MCF 10A (cell line): ENCODE measurements at regions not wholly inside any gene's neighbourhood (a gene's known extent, or its start where the extent isn't known, plus 50 kb on each side); places are given as distances from the start of the nearest gene placed in this dataset.

Experiments
- BruUV-seq: library from RNA; stranded (reverse); fragments of 400-500 nt; replicated peaks from 2 replicates; lab custom pipeline; 2021; lab: Mats Ljungman, UMichigan
- CTCF ChIA-PET: fragments of 300-600 bp; sonication (Branson Sonifier 250); formaldehyde crosslinking; extraction: SDS; loops from one replicate; lab custom pipeline; 2021; ENCODE audit warnings: antibody characterized with exemption, inconsistent platforms; lab: Yijun Ruan, JAX
- POLR2A ChIA-PET: fragments of 300-600, 350-650 bp; sonication (Branson Sonifier 250); formaldehyde crosslinking; extraction: SDS; loops from one replicate; lab custom pipeline; 2020; ENCODE audit warnings: antibody characterized with exemption, inconsistent platforms; lab: Yijun Ruan, JAX
- DNase-seq: peaks from one replicate; pipeline ENCODE4 v3.0.0-alpha.2; 2018; ENCODE audit not compliant: unreplicated experiment
- H3K27ac Mint-ChIP-seq: one replicate; pipeline ENCODE4 v1.8.0; 2022; ENCODE audit warnings: mild to moderate bottlenecking, low read depth, mixed read lengths; ENCODE audit not compliant: unreplicated experiment
- H3K27me3 Mint-ChIP-seq: one replicate; pipeline ENCODE4 v1.8.0; 2022; ENCODE audit warnings: mixed read lengths; ENCODE audit not compliant: insufficient read depth, unreplicated experiment
- H3K36me3 Mint-ChIP-seq: one replicate; pipeline ENCODE4 v1.8.0; 2022; ENCODE audit warnings: mild to moderate bottlenecking, moderate library complexity, mixed read lengths; ENCODE audit not compliant: insufficient read depth, unreplicated experiment
- H3K4me1 Mint-ChIP-seq: one replicate; pipeline ENCODE4 v1.8.0; 2022; ENCODE audit warnings: mixed read lengths; ENCODE audit not compliant: insufficient read depth, unreplicated experiment
- H3K4me3 Mint-ChIP-seq: one replicate; pipeline ENCODE4 v1.8.0; 2022; ENCODE audit warnings: mild to moderate bottlenecking, moderate library complexity, mixed read lengths; ENCODE audit not compliant: unreplicated experiment
- H3K9me3 Mint-ChIP-seq: one replicate; pipeline ENCODE4 v1.8.0; 2022; ENCODE audit warnings: mixed read lengths; ENCODE audit not compliant: unreplicated experiment
- CTCF ChIP-seq: fragments of 200-600 bp; IDR thresholded peaks from one replicate; pipeline ENCODE4 v1.8.0; 2022; ENCODE audit warnings: antibody characterized with exemption, mild to moderate bottlenecking; ENCODE audit not compliant: unreplicated experiment
- intact Hi-C: fragments of 100-400 bp; cut with micrococcal nuclease; formaldehyde crosslinking; loops from 2 replicates; pipeline ENCODE4 v1.14.1; 2022

- H3K36me3 Mint-ChIP-seq = no peaks in the 10 kb centered on the region
- intact Hi-C loops = no loop called here
- no peak for TF ChIP-seq CTCF
- H3K4me1 Mint-ChIP-seq = no peaks in the 10 kb centered on the region
- ChIA-PET POLR2A (no interaction called here), CTCF (no interaction called here)
- H3K27me3 Mint-ChIP-seq = peaks cover 64% of the 10 kb centered on the region
- H3K9me3 Mint-ChIP-seq = no peaks in the 10 kb centered on the region
- H3K27ac Mint-ChIP-seq = no peak overlapping the region
- no TSS peak for BruUV-seq
- H3K4me3 Mint-ChIP-seq = no peak overlapping the region
- DNase-seq = no peak
These were observed 568.1 kb upstream of the MKI67 start for GRCh38 chr10:128694168-128694850.

- Mint-ChIP-seq H3K4me1 (no peaks in the 10 kb centered on the region), H3K27ac (no peak overlapping the region), H3K9me3 (no peaks in the 10 kb centered on the region), H3K4me3 (no peak overlapping the region), H3K27me3 (peaks cover 62% of the 10 kb centered on the region), H3K36me3 (no peaks in the 10 kb centered on the region)
- no peak for TF ChIP-seq CTCF
- intact Hi-C loops = no loop called here
- CTCF ChIA-PET = no interaction called here
- no peak for DNase-seq
- POLR2A ChIA-PET = no interaction called here
- no TSS peak for BruUV-seq
These were observed 568.9 kb upstream of the MKI67 start for GRCh38 chr10:128694851-128695725.

GRCh38 chr10:128695931-128696330 lies 569.7 kb upstream of the MKI67 start:
- Mint-ChIP-seq H3K4me3 (no peak overlapping the region), H3K27me3 (peaks cover 62% of the 10 kb centered on the region), H3K36me3 (no peaks in the 10 kb centered on the region), H3K27ac (no peak overlapping the region), H3K9me3 (no peaks in the 10 kb centered on the region), H3K4me1 (no peaks in the 10 kb centered on the region)
- TF ChIP-seq CTCF = no peak
- BruUV-seq = no TSS peak
- CTCF ChIA-PET = no interaction called here
- intact Hi-C loops = no loop called here
- DNase-seq = no peak
- POLR2A ChIA-PET = no interaction called here

GRCh38 chr10:128697437-128697836 lies 571.2 kb upstream of the MKI67 start:
- CTCF ChIA-PET = no interaction called here
- Mint-ChIP-seq H3K27me3 (peaks cover 66% of the 10 kb centered on the region), H3K4me1 (no peaks in the 10 kb centered on the region), H3K36me3 (no peaks in the 10 kb centered on the region), H3K4me3 (no peak overlapping the region), H3K9me3 (no peaks in the 10 kb centered on the region), H3K27ac (no peak overlapping the region)
- no TSS peak for BruUV-seq
- no peak for TF ChIP-seq CTCF
- intact Hi-C loops = no loop called here
- POLR2A ChIA-PET = no interaction called here
- no peak for DNase-seq
